ENCODE measurements at regions not wholly inside any gene's neighbourhood (a gene's known extent, or its start where the extent isn't known, plus 50 kb on each side); places are given as distances from the start of the nearest gene placed in this dataset.

GRCh38 chr1:104929280-104929679 is 1179.6 kb downstream of the AMY1C start:
- intact Hi-C loops (cut with micrococcal nuclease): no loop called here
- Histone ChIP-seq H3K36me3 (replicated peaks in 1 of 2; ENCODE audit: control insufficient read depth in 1 of 2, insufficient read depth in 2 of 2, low read length in 2 of 2) (no peaks in the 10 kb centered on the region), H3K27me3 (ENCODE audit: control insufficient read depth in 2 of 2, insufficient read depth in 2 of 2, low read length in 2 of 2) (no peaks in the 10 kb centered on the region), H3K4me1 (ENCODE audit: control insufficient read depth in 1 of 2, insufficient read depth in 2 of 2, low read length in 2 of 2) (no peaks in the 10 kb centered on the region), H3K27ac (ENCODE audit: low read depth in 1 of 2, low read length in 2 of 2) (no peak overlapping the region), H2AFZ (ENCODE audit: insufficient read depth, low read depth, low read length, poor library complexity, severe bottlenecking) (no peak overlapping the region), H3K4me2 (replicated peaks; ENCODE audit: extremely low read depth, low read length, poor library complexity, severe bottlenecking) (no peak overlapping the region), H3K79me2 (ENCODE audit: insufficient read depth, low read length) (no peaks in the 10 kb centered on the region), H3K4me3 (replicated peaks in 1 of 3; ENCODE audit: low read depth in 2 of 3, low read length in 3 of 3) (no peak overlapping the region), H3K9me3 (replicated peaks in 1 of 2; ENCODE audit: control insufficient read depth in 1 of 2, insufficient read depth in 1 of 2, low read length in 2 of 2) (peaks cover 18 to 21% of the 10 kb centered on the region in 2 donors), H4K20me1 (ENCODE audit: insufficient read depth, low read length) (no peaks in the 10 kb centered on the region), H3K9ac (ENCODE audit: insufficient read depth, low read length, poor library complexity, severe bottlenecking) (no peak overlapping the region)
- Mint-ChIP-seq H3K36me3 (no peaks in the 10 kb centered on the region), H3K4me1 (no peaks in the 10 kb centered on the region), H3K27me3 (ENCODE audit: low read depth in 3 of 3) (no peaks in the 10 kb centered on the region), H3K27ac (no peak overlapping the region), H3K9me3 (peaks cover 1 to 34% (median 9%) of the 10 kb centered on the region in 7 donors), H3K4me3 (no peak overlapping the region)
- no peak for TF ChIP-seq CTCF (IDR thresholded peaks at IDR 0.05)
- WGBS (ENCODE audit: insufficient coverage): no CpG with 5 or more reads among the region's 1 CpG
- no peak for DNase-seq

- no peaks in the 10 kb centered on the region for H3K36me3 ChIP-seq (replicated peaks in 1 of 2; ENCODE audit: control insufficient read depth in 1 of 2, insufficient read depth in 2 of 2, low read length in 2 of 2)
- no peaks in the 10 kb centered on the region for H4K20me1 ChIP-seq (ENCODE audit: insufficient read depth, low read length)
- no peaks in the 10 kb centered on the region for H3K79me2 ChIP-seq (ENCODE audit: insufficient read depth, low read length)
- no peaks in the 10 kb centered on the region for H3K4me1 ChIP-seq (ENCODE audit: control insufficient read depth in 1 of 2, insufficient read depth in 2 of 2, low read length in 2 of 2)
- Mint-ChIP-seq H3K27ac (no peak overlapping the region), H3K36me3 (no peaks in the 10 kb centered on the region), H3K4me1 (no peaks in the 10 kb centered on the region), H3K9me3 (peaks cover 1 to 34% (median 9%) of the 10 kb centered on the region in 7 donors), H3K27me3 (ENCODE audit: low read depth in 3 of 3) (no peaks in the 10 kb centered on the region), H3K4me3 (no peak overlapping the region)
- H3K9me3 ChIP-seq (replicated peaks in 1 of 2; ENCODE audit: control insufficient read depth in 1 of 2, insufficient read depth in 1 of 2, low read length in 2 of 2): peaks cover 18 to 21% of the 10 kb centered on the region in 2 donors
- no peak for TF ChIP-seq CTCF (IDR thresholded peaks at IDR 0.05)
- H3K9ac ChIP-seq (ENCODE audit: insufficient read depth, low read length, poor library complexity, severe bottlenecking): no peak overlapping the region
- H3K27me3 ChIP-seq (ENCODE audit: control insufficient read depth in 2 of 2, insufficient read depth in 2 of 2, low read length in 2 of 2): no peaks in the 10 kb centered on the region
- no peak overlapping the region for H3K4me3 ChIP-seq (replicated peaks in 1 of 3; ENCODE audit: low read depth in 2 of 3, low read length in 3 of 3)
- 86% methylated on average over 12 of the region's 13 CpGs for WGBS (ENCODE audit: insufficient coverage)
- H3K4me2 ChIP-seq (replicated peaks; ENCODE audit: extremely low read depth, low read length, poor library complexity, severe bottlenecking): no peak overlapping the region
- intact Hi-C loops (cut with micrococcal nuclease): no loop called here
- no peak overlapping the region for H2AFZ ChIP-seq (ENCODE audit: insufficient read depth, low read depth, low read length, poor library complexity, severe bottlenecking)
- DNase-seq: no peak
- no peak overlapping the region for H3K27ac ChIP-seq (ENCODE audit: low read depth in 1 of 2, low read length in 2 of 2)
Observed at GRCh38 chr1:104932030-104932915, 1182.6 kb downstream of the AMY1C start.
